Endothelial cell of umbilical vein (primary cell): ENCODE measurements at regions not wholly inside any gene's neighbourhood (a gene's known extent, or its start where the extent isn't known, plus 50 kb on each side); places are given as distances from the start of the nearest gene placed in this dataset.

Source experiments
- BruUV-seq: library from RNA; stranded (reverse); fragments of 400-500 nt; replicated peaks from 2 replicates; lab custom pipeline; 2021; lab: Mats Ljungman, UMichigan
- CTCF ChIA-PET: fragments of 300-600, 350-600 bp; sonication (Branson Sonifier 250); formaldehyde crosslinking; loops from one replicate; lab custom pipeline; 2021; ENCODE audit warnings: antibody characterized with exemption, inconsistent platforms; lab: Charles Lee
- POLR2A ChIA-PET: fragments of 300-600, 350-600 bp; sonication (Branson Sonifier 250); formaldehyde crosslinking; loops from one replicate; lab custom pipeline; 2021; ENCODE audit warnings: antibody characterized with exemption, inconsistent platforms; lab: Charles Lee
- DNase-seq: peaks from one replicate; pipeline ENCODE4 v3.0.0-alpha.2; 2011; ENCODE audit warnings: low read depth, low spot score
- FAIRE-seq: peaks from 2 replicates; lab custom pipeline; 2011; peaks lifted over from hg19 to GRCh38; lab: Jason Lieb, UNC
- H2AFZ ChIP-seq: 2 replicates; pipeline ENCODE4 v1.6.0; 2012; ENCODE audit warnings: low read depth, low read length, control low read depth, inconsistent platforms
- H3K27ac ChIP-seq: 2 replicates; pipeline ENCODE4 v1.5.1; 2011; ENCODE audit warnings: low read depth, mild to moderate bottlenecking, control low read depth, low read length, moderate library complexity; ENCODE audit not compliant: insufficient read depth
- H3K27me3 ChIP-seq, 2 experiments: 2 replicates each; pipeline versions ENCODE4 v1.6.0 to v1.6.1; 2011; ENCODE audit warnings: low read length in 2 of 2, mixed read lengths in 1 of 2; ENCODE audit not compliant: control insufficient read depth in 2 of 2, insufficient read depth in 2 of 2
- H3K36me3 ChIP-seq, 2 experiments: 2 replicates in 1 of 2; 3 replicates in 1 of 2; pipeline ENCODE4 v1.5.1; 2011; ENCODE audit warnings: low read length in 2 of 2, mild to moderate bottlenecking in 1 of 2, moderate library complexity in 1 of 2; ENCODE audit not compliant: control insufficient read depth in 2 of 2, insufficient read depth in 2 of 2; ENCODE audit errors: extremely low read depth in 1 of 2
- H3K4me1 ChIP-seq: 3 replicates; pipeline ENCODE4 v1.5.1; 2011; ENCODE audit warnings: mild to moderate bottlenecking, low read length; ENCODE audit not compliant: control insufficient read depth, insufficient read depth; ENCODE audit errors: extremely low read depth
- H3K4me2 ChIP-seq: 2 replicates; pipeline ENCODE4 v1.6.1; 2011; ENCODE audit warnings: low read length, control low read depth, mixed read lengths; ENCODE audit not compliant: insufficient read depth
- H3K4me3 ChIP-seq, 3 experiments: fragments of 200-600 bp in 1 of 3; sonication (generic), shearing (Covaris generic) in 1 of 3; replicated peaks in 1 of 3; 2 replicates each; pipeline ENCODE4 v1.5.1; 2011 to 2016; ENCODE audit warnings: control low read depth in 3 of 3, low read length in 3 of 3, mild to moderate bottlenecking in 2 of 3, inconsistent platforms in 1 of 3, low read depth in 1 of 3, moderate library complexity in 1 of 3; ENCODE audit not compliant: insufficient read depth in 1 of 3
- H3K79me2 ChIP-seq: 2 replicates; pipeline ENCODE4 v1.6.0; 2012; ENCODE audit warnings: low read length, inconsistent platforms; ENCODE audit not compliant: control insufficient read depth, insufficient read depth
- H3K9ac ChIP-seq: replicated peaks from 2 replicates; pipeline ENCODE3; 2011; ENCODE audit warnings: low read length, control low read depth; ENCODE audit not compliant: insufficient read depth; ENCODE audit errors: extremely low read depth
- H3K9me1 ChIP-seq: replicated peaks from 3 replicates; pipeline ENCODE4 v1.6.0; 2011; ENCODE audit warnings: mild to moderate bottlenecking, low read length; ENCODE audit not compliant: control insufficient read depth, insufficient read depth; ENCODE audit errors: extremely low read depth
- H3K9me3 ChIP-seq: replicated peaks from 2 replicates; pipeline ENCODE4 v1.5.1; 2012; ENCODE audit warnings: low read length, inconsistent platforms; ENCODE audit not compliant: control insufficient read depth, insufficient read depth
- H4K20me1 ChIP-seq: replicated peaks from 2 replicates; pipeline ENCODE3; 2011; ENCODE audit warnings: mild to moderate bottlenecking, low read length; ENCODE audit not compliant: control insufficient read depth, insufficient read depth; ENCODE audit errors: extremely low read depth
- EZH2 ChIP-seq: IDR thresholded peaks from 2 replicates; pipeline ENCODE4 v1.6.1; 2012; ENCODE audit warnings: borderline replicate concordance, low read depth, mild to moderate bottlenecking, moderate library complexity, low read length, inconsistent platforms; ENCODE audit not compliant: severe bottlenecking
- FOS ChIP-seq: IDR thresholded peaks from 2 replicates; pipeline ENCODE4 v1.6.1; 2011; ENCODE audit warnings: mild to moderate bottlenecking, low read length, moderate library complexity, borderline replicate concordance; ENCODE audit not compliant: insufficient read depth
- GATA2 ChIP-seq: IDR thresholded peaks from 2 replicates; pipeline ENCODE4 v1.7.0; 2011; ENCODE audit warnings: low read depth, mild to moderate bottlenecking, moderate library complexity, mixed read lengths, low read length; ENCODE audit not compliant: insufficient read length, insufficient read depth
- JUN ChIP-seq: IDR thresholded peaks from 2 replicates; pipeline ENCODE4 v1.6.1; 2011; ENCODE audit warnings: borderline replicate concordance, low read depth; ENCODE audit not compliant: insufficient read length, insufficient read depth
- MYC ChIP-seq: IDR thresholded peaks from one replicate; pipeline ENCODE4 v1.6.1; 2011; ENCODE audit warnings: mild to moderate bottlenecking, low read depth, low read length
- POLR2A ChIP-seq: IDR thresholded peaks from 2 replicates; pipeline ENCODE4 v1.6.1; 2012; ENCODE audit warnings: low read depth, mild to moderate bottlenecking, control low read depth, low read length
- POLR2AphosphoS5 ChIP-seq: IDR thresholded peaks from 2 replicates; pipeline ENCODE4 v1.6.1; 2012; ENCODE audit warnings: low read depth, mild to moderate bottlenecking, control low read depth, low read length, moderate library complexity; ENCODE audit not compliant: insufficient read depth
- dilution Hi-C: fragments of 300-500 bp; cut with MboI; formaldehyde crosslinking; loops from one replicate; pipeline ENCODE4 v1.15.0; 2019; ENCODE audit warnings: low sequenced_read_pairs; ENCODE audit not compliant: extremely low pct_ligation_motif_present
- intact Hi-C: fragments of 100-400 bp; cut with micrococcal nuclease; formaldehyde crosslinking; loops from one replicate; pipeline ENCODE4 v1.10.0; 2022
- TF ChIP-seq, protein P1 (sequence below), 2 donors: IDR thresholded peaks; 1 replicate in 1 of 2; 2 replicates in 1 of 2; pipeline ENCODE4 v1.5.1; 2011; ENCODE audit warnings: low read length in 2 of 2, mild to moderate bottlenecking in 2 of 2, moderate library complexity in 2 of 2, control low read depth in 1 of 2, inconsistent platforms in 1 of 2, low read depth in 1 of 2; ENCODE audit not compliant: insufficient read depth in 1 of 2; ENCODE audit errors: extremely low read depth in 1 of 2
- TF ChIP-seq, protein P2 (sequence below): IDR thresholded peaks from 2 replicates; pipeline ENCODE4 v1.6.1; 2011; ENCODE audit not compliant: insufficient read depth, insufficient read length

DNA sequence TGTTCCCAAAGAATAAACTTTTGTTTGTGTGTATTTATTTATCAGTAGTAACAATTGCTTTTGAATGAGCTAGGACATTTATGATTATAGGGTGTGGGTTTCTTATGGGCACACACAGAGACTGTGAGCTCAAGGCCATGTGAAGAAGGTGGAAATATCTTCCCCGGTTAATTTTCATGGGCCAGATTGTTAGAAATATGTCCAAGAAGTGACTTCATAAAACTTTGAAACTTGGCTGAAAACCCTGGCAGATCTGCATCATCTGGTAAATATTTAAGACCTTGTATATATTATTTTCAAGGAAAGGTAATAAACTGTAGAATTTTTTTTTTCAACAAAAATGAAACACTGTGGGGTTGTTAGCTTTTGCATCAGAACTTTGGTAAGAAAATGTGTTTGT lies 53.5 kb upstream of the RNU6-8 start:
- no peaks in the 10 kb centered on the region for H4K20me1 ChIP-seq
- H3K79me2 ChIP-seq, result no peaks in the 10 kb centered on the region
- no peaks in the 10 kb centered on the region for H3K36me3 ChIP-seq
- no peak overlapping the region for H3K4me2 ChIP-seq
- no peaks in the 10 kb centered on the region for H3K9me3 ChIP-seq
- dilution Hi-C loops, result no loop called here
- H3K9ac ChIP-seq, result no peak overlapping the region
- no peak overlapping the region for H3K27ac ChIP-seq
- intact Hi-C loops, result loop anchor here (10.0 kb wide), 1 partner anchor 892 kb away; no protein-coding TSS in a partner anchor
- H3K9me1 ChIP-seq, result no peaks in the 10 kb centered on the region
- POLR2A ChIA-PET, result no interaction called here
- no peak overlapping the region for H3K4me3 ChIP-seq
- H2AFZ ChIP-seq, result no peak overlapping the region
- CTCF ChIA-PET, result interaction anchor here (1.0 to 1.2 kb wide), 4 partner anchors 213 to 746 kb away, joined by 3 to 9 read pairs (median 6); no protein-coding TSS in a partner anchor
- FAIRE-seq (no peak), DNase-seq (no peak)
- peaks cover 0 to 1% of the 10 kb centered on the region in 2 experiments for H3K27me3 ChIP-seq
- no TSS peak for BruUV-seq
- peaks cover 8% of the 10 kb centered on the region for H3K4me1 ChIP-seq
- no peak for TF ChIP-seq GATA2
- no peak for TF ChIP-seq MYC
- TF ChIP-seq EZH2, result no peak
- TF ChIP-seq POLR2A, result no peak
- TF ChIP-seq, protein P1, sequence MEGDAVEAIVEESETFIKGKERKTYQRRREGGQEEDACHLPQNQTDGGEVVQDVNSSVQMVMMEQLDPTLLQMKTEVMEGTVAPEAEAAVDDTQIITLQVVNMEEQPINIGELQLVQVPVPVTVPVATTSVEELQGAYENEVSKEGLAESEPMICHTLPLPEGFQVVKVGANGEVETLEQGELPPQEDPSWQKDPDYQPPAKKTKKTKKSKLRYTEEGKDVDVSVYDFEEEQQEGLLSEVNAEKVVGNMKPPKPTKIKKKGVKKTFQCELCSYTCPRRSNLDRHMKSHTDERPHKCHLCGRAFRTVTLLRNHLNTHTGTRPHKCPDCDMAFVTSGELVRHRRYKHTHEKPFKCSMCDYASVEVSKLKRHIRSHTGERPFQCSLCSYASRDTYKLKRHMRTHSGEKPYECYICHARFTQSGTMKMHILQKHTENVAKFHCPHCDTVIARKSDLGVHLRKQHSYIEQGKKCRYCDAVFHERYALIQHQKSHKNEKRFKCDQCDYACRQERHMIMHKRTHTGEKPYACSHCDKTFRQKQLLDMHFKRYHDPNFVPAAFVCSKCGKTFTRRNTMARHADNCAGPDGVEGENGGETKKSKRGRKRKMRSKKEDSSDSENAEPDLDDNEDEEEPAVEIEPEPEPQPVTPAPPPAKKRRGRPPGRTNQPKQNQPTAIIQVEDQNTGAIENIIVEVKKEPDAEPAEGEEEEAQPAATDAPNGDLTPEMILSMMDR (IDR thresholded peaks at IDR 0.05; ENCODE audit: extremely low read depth in 1 of 2, insufficient read depth in 1 of 2, low read depth in 1 of 2, low read length in 2 of 2), result no peak
- no peak for TF ChIP-seq JUN
- TF ChIP-seq POLR2AphosphoS5, result no peak
- no peak for TF ChIP-seq FOS
- TF ChIP-seq, protein P2, sequence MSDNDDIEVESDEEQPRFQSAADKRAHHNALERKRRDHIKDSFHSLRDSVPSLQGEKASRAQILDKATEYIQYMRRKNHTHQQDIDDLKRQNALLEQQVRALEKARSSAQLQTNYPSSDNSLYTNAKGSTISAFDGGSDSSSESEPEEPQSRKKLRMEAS, result no peak
